GM12864 (cell line): ENCODE measurements at regions not wholly inside any gene's neighbourhood (a gene's known extent, or its start where the extent isn't known, plus 50 kb on each side); places are given as distances from the start of the nearest gene placed in this dataset.

Experiments used
- DNase-seq: peaks from one replicate; pipeline ENCODE4 v3.0.0-alpha.2; 2011; ENCODE audit warnings: low read depth
- H3K4me3 ChIP-seq: 2 replicates; pipeline ENCODE4 v1.5.1; 2011; ENCODE audit warnings: mild to moderate bottlenecking, low read depth, low read length, control low read depth
- CTCF ChIP-seq: IDR thresholded peaks from 2 replicates; pipeline ENCODE4 v1.5.1; 2011; ENCODE audit warnings: low read depth, mild to moderate bottlenecking, moderate library complexity, low read length, control low read depth, inconsistent platforms; ENCODE audit errors: missing control alignments

GRCh38 chr10:78362406-78363022 lies 328.9 kb downstream of the RPS24 start:
- H3K4me3 ChIP-seq: no peak overlapping the region
- no peak for DNase-seq
- TF ChIP-seq CTCF: no peak

GRCh38 chr10:78363190-78363589 lies 329.5 kb downstream of the RPS24 start:
- DNase-seq: no peak
- TF ChIP-seq CTCF: no peak

GRCh38 chr10:78365694-78366093 lies 332.0 kb downstream of the RPS24 start:
- no peak overlapping the region for H3K4me3 ChIP-seq
- DNase-seq: no peak
- TF ChIP-seq CTCF: no peak

More at GRCh38 chr10:78363190-78363589, 329.5 kb downstream of the RPS24 start:
- H3K4me3 ChIP-seq: no peak overlapping the region

- DNase-seq: no peak
- no peak overlapping the region for H3K4me3 ChIP-seq
- no peak for TF ChIP-seq CTCF
Measured at GRCh38 chr10:78366663-78367411, 333.2 kb downstream of the RPS24 start.

- H3K4me3 ChIP-seq: no peak overlapping the region
- TF ChIP-seq CTCF: no peak
- DNase-seq: no peak
Measured at GRCh38 chr10:78367751-78368150, 334.1 kb downstream of the RPS24 start.

- DNase-seq: no peak
- no peak overlapping the region for H3K4me3 ChIP-seq
- no peak for TF ChIP-seq CTCF
Measured at GRCh38 chr10:78371136-78371535, 337.5 kb downstream of the RPS24 start.

- no peak for TF ChIP-seq CTCF
- H3K4me3 ChIP-seq: no peak overlapping the region
- DNase-seq: no peak
Measured at GRCh38 chr10:78372806-78373205, 339.1 kb downstream of the RPS24 start.
